ENCODE measurements at regions not wholly inside any gene's neighbourhood (a gene's known extent, or its start where the extent isn't known, plus 50 kb on each side); places are given as distances from the start of the nearest gene placed in this dataset.
A peak's percentile ranks its signal among the peaks of the same experiment; 100 is the strongest.

GRCh38 chr18:38545071-38545470, 979.5 kb upstream of the CELF4 start:
- no peak for TF ChIP-seq POLR2A (IDR thresholded peaks at IDR 0.05)
- peak in 2 of 4 donors; percentile 9 to 33 for TF ChIP-seq CTCF (IDR thresholded peaks at IDR 0.05)
- no peak for DNase-seq
- Histone ChIP-seq H3K4me1 (no peaks in the 10 kb centered on the region), H3K4me3 (no peak overlapping the region), H3K27me3 (no peaks in the 10 kb centered on the region), H3K27ac (no peak overlapping the region), H3K9me3 (no peaks in the 10 kb centered on the region), H3K36me3 (no peaks in the 10 kb centered on the region)
- no peak for ATAC-seq
- intact Hi-C loops (cut with DNase I): no loop called here
- WGBS (ENCODE audit: insufficient coverage, low coverage, low lambda C conversion rate, missing lambda C conversion rate): 20% methylated on average over 1 of the region's 1 CpG

GRCh38 chr18:38539856-38540255, 974.3 kb upstream of the CELF4 start:
- Histone ChIP-seq H3K9me3 (no peaks in the 10 kb centered on the region), H3K4me3 (no peak overlapping the region), H3K36me3 (no peaks in the 10 kb centered on the region), H3K27ac (no peak overlapping the region), H3K4me1 (no peaks in the 10 kb centered on the region), H3K27me3 (no peaks in the 10 kb centered on the region)
- intact Hi-C loops (cut with DNase I): no loop called here
- DNase-seq (no peak), ATAC-seq (no peak)
- no peak for TF ChIP-seq CTCF (IDR thresholded peaks at IDR 0.05)
- TF ChIP-seq POLR2A (IDR thresholded peaks at IDR 0.05): no peak

- no peaks in the 10 kb centered on the region for H3K36me3 ChIP-seq
- H3K27me3 ChIP-seq: no peaks in the 10 kb centered on the region
- DNase-seq (no peak), ATAC-seq (no peak)
- H3K4me1 ChIP-seq: no peaks in the 10 kb centered on the region
- H3K4me3 ChIP-seq: no peak overlapping the region
- TF ChIP-seq CTCF (IDR thresholded peaks at IDR 0.05): no peak
- no peak for TF ChIP-seq POLR2A (IDR thresholded peaks at IDR 0.05)
- intact Hi-C loops (cut with DNase I): no loop called here
- H3K27ac ChIP-seq: no peak overlapping the region
- H3K9me3 ChIP-seq: no peaks in the 10 kb centered on the region
These were observed 973.8 kb upstream of the CELF4 start for GRCh38 chr18:38539371-38539770.

GRCh38 chr18:38534073-38534472, 968.5 kb upstream of the CELF4 start:
- ATAC-seq (no peak), DNase-seq (no peak)
- no peak overlapping the region for H3K4me3 ChIP-seq
- TF ChIP-seq POLR2A (IDR thresholded peaks at IDR 0.05) (no peak), CTCF (IDR thresholded peaks at IDR 0.05) (no peak)
- H3K4me1 ChIP-seq: no peaks in the 10 kb centered on the region
- no peak overlapping the region for H3K27ac ChIP-seq
- intact Hi-C loops (cut with DNase I): no loop called here
- no peaks in the 10 kb centered on the region for H3K36me3 ChIP-seq
- H3K27me3 ChIP-seq: no peaks in the 10 kb centered on the region
- H3K9me3 ChIP-seq: no peaks in the 10 kb centered on the region

GRCh38 chr18:38526922-38527321, 961.3 kb upstream of the CELF4 start:
- no peaks in the 10 kb centered on the region for H3K9me3 ChIP-seq
- no peaks in the 10 kb centered on the region for H3K36me3 ChIP-seq
- DNase-seq: no peak
- TF ChIP-seq POLR2A (IDR thresholded peaks at IDR 0.05): no peak
- no peak for TF ChIP-seq CTCF (IDR thresholded peaks at IDR 0.05)
- H3K4me3 ChIP-seq: no peak overlapping the region
- ATAC-seq: no peak
- no peaks in the 10 kb centered on the region for H3K4me1 ChIP-seq
- intact Hi-C loops (cut with DNase I): no loop called here
- H3K27me3 ChIP-seq: no peaks in the 10 kb centered on the region
- no peak overlapping the region for H3K27ac ChIP-seq
